A549 (cell line): ENCODE measurements at regions not wholly inside any gene's neighbourhood (a gene's known extent, or its start where the extent isn't known, plus 50 kb on each side); places are given as distances from the start of the nearest gene placed in this dataset.

ENCODE experiments used
- ATAC-seq, 2 experiments: fragments of 200-7000 bp in 1 of 2; fragments of >200 bp in 1 of 2; cut with Nextera tagmentation in 1 of 2; cut with Tn5 transposase in 1 of 2; 3 replicates each; pipeline versions ENCODE4 v1.8.0 to v1.9.1; 2018 to 2020; ENCODE audit warnings: mild to moderate bottlenecking in 1 of 2, moderate library complexity in 1 of 2
- CTCF ChIA-PET: fragments of 300-600 bp; sonication (Branson Sonifier 250); formaldehyde crosslinking; extraction: SDS; loops from one replicate; lab custom pipeline; 2021; ENCODE audit warnings: antibody characterized with exemption, inconsistent platforms; lab: Yijun Ruan, JAX
- POLR2A ChIA-PET: fragments of 350-600 bp; formaldehyde crosslinking; extraction: SDS; loops from one replicate; lab custom pipeline; 2021; ENCODE audit warnings: antibody characterized with exemption, inconsistent platforms; lab: Yijun Ruan, JAX
- DNase-seq, 2 experiments: peaks; one replicate each; pipeline versions ENCODE4 v3.0.0 to v3.0.0-alpha.2; 2011 to 2016; ENCODE audit warnings: low read depth in 1 of 2, low spot score in 1 of 2
- FAIRE-seq: peaks from 2 replicates; lab custom pipeline; 2011; peaks lifted over from hg19 to GRCh38; lab: Jason Lieb, UNC
- H3K27ac ChIP-seq, 2 experiments: fragments of >200 bp; sonication (Bioruptor Twin); formaldehyde crosslinking; 3 replicates each; pipeline ENCODE4 v1.5.1; 2016 to 2017
- H3K4me1 ChIP-seq: fragments of >200 bp; sonication (Bioruptor Twin); formaldehyde crosslinking; 3 replicates; pipeline ENCODE4 v1.6.1; 2016
- H3K4me2 ChIP-seq: fragments of >200 bp; sonication (Bioruptor Twin); formaldehyde crosslinking; 3 replicates; pipeline ENCODE4 v1.6.1; 2016
- H3K4me3 ChIP-seq: fragments of >200 bp; sonication (Bioruptor Twin); formaldehyde crosslinking; 3 replicates; pipeline ENCODE4 v1.5.1; 2016
- H3K9me3 ChIP-seq: fragments of >200 bp; sonication (Bioruptor Twin); formaldehyde crosslinking; 3 replicates; pipeline ENCODE4 v1.6.1; 2016
- EHMT2 ChIP-seq: fragments of 200-600 bp; sonication (generic); IDR thresholded peaks from 2 replicates; pipeline ENCODE4 v1.6.1; 2016; ENCODE audit warnings: antibody characterized with exemption, low read depth, mild to moderate bottlenecking, moderate library complexity
- FOSB ChIP-seq: fragments of 250-450 bp; sonication (Bioruptor Pico); IDR thresholded peaks from 2 replicates; pipeline ENCODE4 v1.5.0; 2020; ENCODE audit warnings: mild to moderate bottlenecking, moderate library complexity
- GATA3 ChIP-seq: IDR thresholded peaks from 2 replicates; pipeline ENCODE4 v1.6.1; 2012; ENCODE audit warnings: borderline replicate concordance
- HDAC2 ChIP-seq: fragments of 200-600 bp; sonication (generic); IDR thresholded peaks from 2 replicates; pipeline ENCODE4 v1.6.1; 2016
- HEYL ChIP-seq: fragments of 250-450 bp; sonication (Bioruptor Pico); IDR thresholded peaks from 2 replicates; pipeline ENCODE4 v1.8.0; 2021; ENCODE audit warnings: mild to moderate bottlenecking, moderate library complexity
- KDM5A ChIP-seq: fragments of 200-600 bp; sonication (generic); IDR thresholded peaks from 2 replicates; pipeline ENCODE4 v1.6.1; 2016; ENCODE audit warnings: antibody characterized with exemption, mild to moderate bottlenecking
- MAZ ChIP-seq: fragments of 150-350 bp; IDR thresholded peaks from 2 replicates; pipeline ENCODE4 v1.6.1; 2014; ENCODE audit warnings: antibody characterized with exemption, low read depth, low read length, borderline replicate concordance
- MYC ChIP-seq: IDR thresholded peaks from 2 replicates; pipeline ENCODE4 v1.6.1; 2012; ENCODE audit warnings: mild to moderate bottlenecking, inconsistent platforms, low read length, improper control_type of control experiment, borderline replicate concordance
- PBX3 ChIP-seq: IDR thresholded peaks from 2 replicates; pipeline ENCODE4 v1.6.1; 2012
- POLR2AphosphoS2 ChIP-seq: conservative IDR thresholded peaks from 2 replicates; pipeline ENCODE4 v1.6.1; 2012; ENCODE audit warnings: low read length, improper control_type of control experiment, inconsistent platforms
- RARB ChIP-seq: fragments of 250-450 bp; sonication (Bioruptor Pico); IDR thresholded peaks from 2 replicates; pipeline ENCODE4 v1.8.0; 2021; ENCODE audit warnings: mild to moderate bottlenecking, moderate library complexity
- RCOR1 ChIP-seq: fragments of 150-350 bp; IDR thresholded peaks from 2 replicates; pipeline ENCODE4 v1.6.1; 2014; ENCODE audit warnings: antibody characterized with exemption, low read length, low read depth
- REST ChIP-seq: fragments of 200-600 bp; sonication (generic); IDR thresholded peaks from 2 replicates; pipeline ENCODE4 v1.6.1; 2016; ENCODE audit warnings: antibody characterized with exemption, mild to moderate bottlenecking, moderate library complexity
- RNF2 ChIP-seq: fragments of 200-600 bp; sonication (generic); IDR thresholded peaks from 2 replicates; pipeline ENCODE4 v1.6.1; 2016; ENCODE audit warnings: low read depth, mild to moderate bottlenecking, antibody characterized with exemption, moderate library complexity, borderline replicate concordance
- TP53 ChIP-seq: fragments of 250-450 bp; sonication (Bioruptor Pico); IDR thresholded peaks from 2 replicates; pipeline ENCODE4 v1.5.0; 2021; ENCODE audit warnings: mild to moderate bottlenecking, moderate library complexity
- USF2 ChIP-seq: fragments of 450-650 bp; IDR thresholded peaks from 2 replicates; pipeline ENCODE4 v1.6.1; 2014; ENCODE audit warnings: antibody characterized with exemption
- ZC3H11A ChIP-seq: fragments of 450-650 bp; IDR thresholded peaks from 2 replicates; pipeline ENCODE4 v1.6.1; 2014; ENCODE audit warnings: antibody characterized with exemption, mild to moderate bottlenecking
- ZNF302 ChIP-seq: fragments of 250-450 bp; sonication (Bioruptor Pico); IDR thresholded peaks from 2 replicates; pipeline ENCODE4 v1.9.0; 2021; ENCODE audit warnings: inconsistent platforms, mild to moderate bottlenecking, moderate library complexity
- WGBS: methylation state at CpG from one replicate; pipeline ENCODE4 v1.1.6; 2017; ENCODE audit errors: missing lambda C conversion rate; 5-methylcytosine and 5-hydroxymethylcytosine counted together
- TF ChIP-seq, protein P1 (sequence below): fragments of >200 bp; sonication (Bioruptor Twin); formaldehyde crosslinking; IDR thresholded peaks from 3 replicates; pipeline ENCODE4 v1.5.1; 2016
- TF ChIP-seq, protein P2 (sequence below): fragments of 250-450 bp; sonication (Bioruptor Pico); IDR thresholded peaks from 2 replicates; pipeline ENCODE4 v1.5.0; 2020; ENCODE audit warnings: low read depth, mild to moderate bottlenecking, moderate library complexity

GRCh38 chr7:46969303-46970130 lies 612.4 kb downstream of the TNS3 start:
- POLR2A ChIA-PET = no interaction called here
- CTCF ChIA-PET = no interaction called here
- FAIRE-seq = no peak
- no peak for TF ChIP-seq EHMT2
- TF ChIP-seq FOSB (CRISPR knock-in tag) = no peak
- no peak for TF ChIP-seq KDM5A
- no peak for TF ChIP-seq MYC
- TF ChIP-seq, protein P1, sequence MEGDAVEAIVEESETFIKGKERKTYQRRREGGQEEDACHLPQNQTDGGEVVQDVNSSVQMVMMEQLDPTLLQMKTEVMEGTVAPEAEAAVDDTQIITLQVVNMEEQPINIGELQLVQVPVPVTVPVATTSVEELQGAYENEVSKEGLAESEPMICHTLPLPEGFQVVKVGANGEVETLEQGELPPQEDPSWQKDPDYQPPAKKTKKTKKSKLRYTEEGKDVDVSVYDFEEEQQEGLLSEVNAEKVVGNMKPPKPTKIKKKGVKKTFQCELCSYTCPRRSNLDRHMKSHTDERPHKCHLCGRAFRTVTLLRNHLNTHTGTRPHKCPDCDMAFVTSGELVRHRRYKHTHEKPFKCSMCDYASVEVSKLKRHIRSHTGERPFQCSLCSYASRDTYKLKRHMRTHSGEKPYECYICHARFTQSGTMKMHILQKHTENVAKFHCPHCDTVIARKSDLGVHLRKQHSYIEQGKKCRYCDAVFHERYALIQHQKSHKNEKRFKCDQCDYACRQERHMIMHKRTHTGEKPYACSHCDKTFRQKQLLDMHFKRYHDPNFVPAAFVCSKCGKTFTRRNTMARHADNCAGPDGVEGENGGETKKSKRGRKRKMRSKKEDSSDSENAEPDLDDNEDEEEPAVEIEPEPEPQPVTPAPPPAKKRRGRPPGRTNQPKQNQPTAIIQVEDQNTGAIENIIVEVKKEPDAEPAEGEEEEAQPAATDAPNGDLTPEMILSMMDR = no peak
- no peak for TF ChIP-seq RARB
- no peak for TF ChIP-seq HEYL (CRISPR knock-in tag)
- TF ChIP-seq HDAC2 = no peak
- TF ChIP-seq RNF2 = no peak
- no peak for TF ChIP-seq POLR2AphosphoS2
- no peak for TF ChIP-seq RCOR1
- TF ChIP-seq TP53 (CRISPR knock-in tag) = no peak
- TF ChIP-seq GATA3 = no peak
- no peak for TF ChIP-seq MAZ
- TF ChIP-seq, protein P2, sequence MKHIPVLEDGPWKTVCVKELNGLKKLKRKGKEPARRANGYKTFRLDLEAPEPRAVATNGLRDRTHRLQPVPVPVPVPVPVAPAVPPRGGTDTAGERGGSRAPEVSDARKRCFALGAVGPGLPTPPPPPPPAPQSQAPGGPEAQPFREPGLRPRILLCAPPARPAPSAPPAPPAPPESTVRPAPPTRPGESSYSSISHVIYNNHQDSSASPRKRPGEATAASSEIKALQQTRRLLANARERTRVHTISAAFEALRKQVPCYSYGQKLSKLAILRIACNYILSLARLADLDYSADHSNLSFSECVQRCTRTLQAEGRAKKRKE (CRISPR knock-in tag) = no peak
- TF ChIP-seq ZNF302 = no peak
- TF ChIP-seq ZC3H11A = no peak
- TF ChIP-seq USF2 = no peak
- no peak for TF ChIP-seq PBX3
- TF ChIP-seq REST = no peak
- ATAC-seq = no peak
- WGBS = 64% methylated on average over 12 of the region's 12 CpGs
- DNase-seq = no peak
- Histone ChIP-seq H3K4me2 (no peak overlapping the region), H3K4me1 (0 out of 3 replicates have a peak, but pooled peaks cover 4% of the 10 kb centered on the region), H3K9me3 (peaks cover 19% of the 10 kb centered on the region), H3K27ac (no peak overlapping the region), H3K4me3 (no peak overlapping the region)
